ENCODE measurements at regions not wholly inside any gene's neighbourhood (a gene's known extent, or its start where the extent isn't known, plus 50 kb on each side); places are given as distances from the start of the nearest gene placed in this dataset.

DNA sequence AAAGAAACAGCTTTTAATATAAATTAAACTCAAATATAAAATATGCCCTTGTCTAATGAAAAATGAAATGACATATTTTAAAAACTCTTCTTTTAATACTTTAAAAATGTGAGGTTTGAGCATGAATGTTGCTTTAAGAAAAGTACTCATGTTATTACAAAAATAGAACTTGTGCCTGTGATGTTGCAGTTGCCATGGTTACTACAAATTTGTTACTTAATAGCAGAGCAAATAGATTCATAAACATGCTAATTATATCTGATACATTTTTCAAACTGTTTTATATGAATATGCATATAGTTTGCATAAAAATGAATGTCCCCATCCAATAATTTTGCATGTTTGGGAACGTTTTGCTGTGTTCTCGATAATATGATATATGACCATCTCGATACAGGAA is 152.3 kb upstream of the DPYD start:
- no peaks in the 10 kb centered on the region for H3K9me3 ChIP-seq (ENCODE audit: control insufficient read depth, insufficient read depth, low read depth, low read length)
- no peaks in the 10 kb centered on the region for H3K4me1 ChIP-seq (ENCODE audit: control insufficient read depth, insufficient read depth, low read length)
- TF ChIP-seq ZFHX2 (tag by site-specific recombination; conservative IDR thresholded peaks at IDR 0.05) (no peak), ZNF10 (tag by site-specific recombination; IDR thresholded peaks at IDR 0.05) (no peak), OVOL3 (tag by site-specific recombination; IDR thresholded peaks at IDR 0.05) (no peak), ZNF623 (tag by site-specific recombination; IDR thresholded peaks at IDR 0.05) (no peak)
- POLR2A ChIA-PET: no interaction called here
- no peak overlapping the region for H3K27ac ChIP-seq (ENCODE audit: extremely low read depth, low read depth, low read length)
- H3K4me3 ChIP-seq (ENCODE audit: low read depth, low read length): no peak overlapping the region
- CTCF ChIA-PET: interaction anchor here (1.1 kb wide), 1 partner anchor 395 kb away, joined by 3 read pairs; no protein-coding TSS in a partner anchor
- H3K36me3 ChIP-seq (ENCODE audit: control insufficient read depth in 2 of 2, insufficient read depth in 1 of 2, low read length in 2 of 2): no peaks in the 10 kb centered on the region

DNA sequence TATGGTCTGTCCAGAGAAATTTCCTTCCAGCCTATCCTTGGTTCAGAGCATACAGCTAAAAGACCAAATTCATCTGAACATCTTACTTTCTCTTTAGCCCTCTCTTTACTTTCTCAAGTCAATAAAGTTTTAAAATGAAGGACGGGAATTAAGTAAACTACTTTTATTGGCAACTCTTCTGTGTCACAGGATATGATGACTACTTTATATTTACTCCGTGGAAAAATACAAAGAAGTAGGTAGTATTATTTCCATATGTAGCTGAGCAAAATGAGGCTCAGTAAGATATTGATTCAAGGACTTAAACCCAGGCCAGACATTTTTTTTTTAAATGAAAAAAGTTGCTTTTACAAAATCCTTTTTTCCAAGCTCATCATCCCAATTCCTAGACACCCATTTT is 151.2 kb upstream of the DPYD start:
- TF ChIP-seq ZNF530 (tag by site-specific recombination; IDR thresholded peaks at IDR 0.05; ENCODE audit: low read depth) (no peak), ZNF37A (tag by site-specific recombination; IDR thresholded peaks at IDR 0.05) (no peak), ZNF394 (tag by site-specific recombination; IDR thresholded peaks at IDR 0.05; ENCODE audit: borderline replicate concordance) (no peak), ZNF791 (tag by site-specific recombination; IDR thresholded peaks at IDR 0.05) (no peak), ZBTB1 (tag by site-specific recombination; IDR thresholded peaks at IDR 0.05) (no peak), ZBTB8A (tag by site-specific recombination; IDR thresholded peaks at IDR 0.05) (no peak), ZFP69B (tag by site-specific recombination; IDR thresholded peaks at IDR 0.05) (no peak), ZNF785 (tag by site-specific recombination; IDR thresholded peaks at IDR 0.05) (no peak)
- TF ChIP-seq, protein P1, sequence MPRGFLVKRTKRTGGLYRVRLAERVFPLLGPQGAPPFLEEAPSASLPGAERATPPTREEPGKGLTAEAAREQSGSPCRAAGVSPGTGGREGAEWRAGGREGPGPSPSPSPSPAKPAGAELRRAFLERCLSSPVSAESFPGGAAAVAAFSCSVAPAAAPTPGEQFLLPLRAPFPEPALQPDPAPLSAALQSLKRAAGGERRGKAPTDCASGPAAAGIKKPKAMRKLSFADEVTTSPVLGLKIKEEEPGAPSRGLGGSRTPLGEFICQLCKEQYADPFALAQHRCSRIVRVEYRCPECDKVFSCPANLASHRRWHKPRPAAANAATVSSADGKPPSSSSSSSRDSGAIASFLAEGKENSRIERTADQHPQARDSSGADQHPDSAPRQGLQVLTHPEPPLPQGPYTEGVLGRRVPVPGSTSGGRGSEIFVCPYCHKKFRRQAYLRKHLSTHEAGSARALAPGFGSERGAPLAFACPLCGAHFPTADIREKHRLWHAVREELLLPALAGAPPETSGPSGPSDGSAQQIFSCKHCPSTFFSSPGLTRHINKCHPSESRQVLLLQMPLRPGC (tag by site-specific recombination; IDR thresholded peaks at IDR 0.05): no peak
- H3K4me1 ChIP-seq (ENCODE audit: control insufficient read depth, insufficient read depth, low read length): no peaks in the 10 kb centered on the region
- no peaks in the 10 kb centered on the region for H3K9me3 ChIP-seq (ENCODE audit: control insufficient read depth, insufficient read depth, low read depth, low read length)
- ChIA-PET POLR2A (no interaction called here), CTCF (interaction anchor here (0.7 to 1.0 kb wide), 2 partner anchors 17 to 320 kb away, joined by 3 to 4 read pairs; no protein-coding TSS in a partner anchor)
- H3K27ac ChIP-seq (ENCODE audit: extremely low read depth, low read depth, low read length): no peak overlapping the region
- no peaks in the 10 kb centered on the region for H3K36me3 ChIP-seq (ENCODE audit: control insufficient read depth in 2 of 2, insufficient read depth in 1 of 2, low read length in 2 of 2)
- H3K4me3 ChIP-seq (ENCODE audit: low read depth, low read length): no peak overlapping the region

DNA sequence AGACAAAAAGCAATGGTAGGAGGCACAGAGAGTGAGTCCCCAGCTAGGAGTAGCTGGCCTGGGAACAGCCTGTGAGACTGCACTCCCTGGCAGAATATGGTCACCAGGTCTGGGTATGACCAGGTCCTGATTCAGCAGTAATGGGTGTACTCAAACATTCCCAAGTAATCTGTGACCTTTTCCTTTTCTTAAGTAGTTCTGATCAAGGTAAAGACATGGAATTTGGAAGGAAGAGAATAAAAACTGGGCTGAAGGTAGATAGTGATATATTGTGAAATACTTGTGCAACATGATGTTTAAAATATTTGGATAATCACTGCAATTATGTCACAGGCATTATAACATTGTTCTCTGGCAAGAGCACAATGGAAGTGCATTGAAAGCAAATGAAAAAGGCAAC is 147.2 kb upstream of the DPYD start:
- Histone ChIP-seq H3K27ac (ENCODE audit: extremely low read depth, low read depth, low read length) (no peak overlapping the region), H3K36me3 (ENCODE audit: control insufficient read depth in 2 of 2, insufficient read depth in 1 of 2, low read length in 2 of 2) (no peaks in the 10 kb centered on the region), H3K4me3 (ENCODE audit: low read depth, low read length) (no peak overlapping the region), H3K4me1 (ENCODE audit: control insufficient read depth, insufficient read depth, low read length) (no peaks in the 10 kb centered on the region), H3K9me3 (ENCODE audit: control insufficient read depth, insufficient read depth, low read depth, low read length) (no peaks in the 10 kb centered on the region)
- ChIA-PET CTCF (interaction anchor here (0.5 kb wide), 1 partner anchor 184 kb away, joined by 3 read pairs; no protein-coding TSS in a partner anchor), POLR2A (no interaction called here)
- TF ChIP-seq ZNF335 (tag by site-specific recombination; conservative IDR thresholded peaks at IDR 0.05): no peak

DNA sequence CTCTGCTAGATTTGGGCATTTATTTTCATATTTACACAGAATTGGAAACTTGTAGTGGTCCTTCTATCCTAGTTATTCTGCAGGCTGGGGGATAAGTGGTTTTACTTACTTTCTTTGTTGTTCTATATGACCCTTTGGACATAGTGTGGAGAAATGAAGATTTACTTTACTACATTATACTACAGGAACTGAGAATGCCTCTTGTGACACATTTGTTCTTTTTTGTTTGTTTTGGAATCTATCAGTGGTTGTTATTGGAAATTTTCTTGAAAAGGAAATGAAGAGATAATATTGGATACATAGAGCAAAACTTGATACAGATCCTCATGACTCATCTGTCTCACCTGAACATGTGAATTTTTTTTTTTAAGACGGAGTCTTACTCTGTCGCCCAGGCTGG is 146.1 kb upstream of the DPYD start:
- ChIA-PET CTCF (no interaction called here), POLR2A (no interaction called here)
- H3K4me1 ChIP-seq (ENCODE audit: control insufficient read depth, insufficient read depth, low read length): no peaks in the 10 kb centered on the region
- no peak overlapping the region for H3K27ac ChIP-seq (ENCODE audit: extremely low read depth, low read depth, low read length)
- no peak overlapping the region for H3K4me3 ChIP-seq (ENCODE audit: low read depth, low read length)
- no peaks in the 10 kb centered on the region for H3K36me3 ChIP-seq (ENCODE audit: control insufficient read depth in 2 of 2, insufficient read depth in 1 of 2, low read length in 2 of 2)
- no peaks in the 10 kb centered on the region for H3K9me3 ChIP-seq (ENCODE audit: control insufficient read depth, insufficient read depth, low read depth, low read length)
- TF ChIP-seq ZNF433 (tag by site-specific recombination; IDR thresholded peaks at IDR 0.05; ENCODE audit: low read depth) (no peak), ZNF561 (tag by site-specific recombination; IDR thresholded peaks at IDR 0.05; ENCODE audit: borderline replicate concordance) (no peak), ZNF843 (tag by site-specific recombination; IDR thresholded peaks at IDR 0.05) (no peak), GLIS1 (tag by site-specific recombination; IDR thresholded peaks at IDR 0.05) (no peak), ZNF792 (tag by site-specific recombination; IDR thresholded peaks at IDR 0.05) (no peak), OVOL3 (tag by site-specific recombination; IDR thresholded peaks at IDR 0.05) (no peak), ZNF677 (tag by site-specific recombination; IDR thresholded peaks at IDR 0.05) (no peak), ZNF157 (tag by site-specific recombination; IDR thresholded peaks at IDR 0.05) (no peak), ZNF837 (tag by site-specific recombination; IDR thresholded peaks at IDR 0.05) (no peak), ZSCAN16 (tag by site-specific recombination; IDR thresholded peaks at IDR 0.05) (no peak), ZNF530 (tag by site-specific recombination; IDR thresholded peaks at IDR 0.05; ENCODE audit: low read depth) (no peak)
- TF ChIP-seq, protein P2, sequence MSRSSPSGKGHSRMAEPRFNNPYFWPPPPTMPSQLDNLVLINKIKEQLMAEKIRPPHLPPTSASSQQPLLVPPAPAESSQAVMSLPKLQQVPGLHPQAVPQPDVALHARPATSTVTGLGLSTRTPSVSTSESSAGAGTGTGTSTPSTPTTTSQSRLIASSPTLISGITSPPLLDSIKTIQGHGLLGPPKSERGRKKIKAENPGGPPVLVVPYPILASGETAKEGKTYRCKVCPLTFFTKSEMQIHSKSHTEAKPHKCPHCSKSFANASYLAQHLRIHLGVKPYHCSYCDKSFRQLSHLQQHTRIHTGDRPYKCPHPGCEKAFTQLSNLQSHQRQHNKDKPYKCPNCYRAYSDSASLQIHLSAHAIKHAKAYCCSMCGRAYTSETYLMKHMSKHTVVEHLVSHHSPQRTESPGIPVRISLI (tag by site-specific recombination; IDR thresholded peaks at IDR 0.05): no peak
- TF ChIP-seq, protein P3, sequence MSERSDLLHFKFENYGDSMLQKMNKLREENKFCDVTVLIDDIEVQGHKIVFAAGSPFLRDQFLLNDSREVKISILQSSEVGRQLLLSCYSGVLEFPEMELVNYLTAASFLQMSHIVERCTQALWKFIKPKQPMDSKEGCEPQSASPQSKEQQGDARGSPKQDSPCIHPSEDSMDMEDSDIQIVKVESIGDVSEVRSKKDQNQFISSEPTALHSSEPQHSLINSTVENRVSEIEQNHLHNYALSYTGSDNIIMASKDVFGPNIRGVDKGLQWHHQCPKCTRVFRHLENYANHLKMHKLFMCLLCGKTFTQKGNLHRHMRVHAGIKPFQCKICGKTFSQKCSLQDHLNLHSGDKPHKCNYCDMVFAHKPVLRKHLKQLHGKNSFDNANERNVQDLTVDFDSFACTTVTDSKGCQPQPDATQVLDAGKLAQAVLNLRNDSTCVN (tag by site-specific recombination; optimal IDR thresholded peaks at IDR 0.05): no peak
- TF ChIP-seq, protein P4, sequence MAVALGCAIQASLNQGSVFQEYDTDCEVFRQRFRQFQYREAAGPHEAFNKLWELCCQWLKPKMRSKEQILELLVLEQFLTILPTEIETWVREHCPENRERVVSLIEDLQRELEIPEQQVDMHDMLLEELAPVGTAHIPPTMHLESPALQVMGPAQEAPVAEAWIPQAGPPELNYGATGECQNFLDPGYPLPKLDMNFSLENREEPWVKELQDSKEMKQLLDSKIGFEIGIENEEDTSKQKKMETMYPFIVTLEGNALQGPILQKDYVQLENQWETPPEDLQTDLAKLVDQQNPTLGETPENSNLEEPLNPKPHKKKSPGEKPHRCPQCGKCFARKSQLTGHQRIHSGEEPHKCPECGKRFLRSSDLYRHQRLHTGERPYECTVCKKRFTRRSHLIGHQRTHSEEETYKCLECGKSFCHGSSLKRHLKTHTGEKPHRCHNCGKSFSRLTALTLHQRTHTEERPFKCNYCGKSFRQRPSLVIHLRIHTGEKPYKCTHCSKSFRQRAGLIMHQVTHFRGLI (tag by site-specific recombination; IDR thresholded peaks at IDR 0.05): no peak
